Activated CD4-positive, alpha-beta T cell treated with anti-CD3 and anti-CD28 coated beads, Interleukin-2, Interleukin-4, amounts not matched to agents 100 ng/mL and 50 ng/mL, durations not matched to agents 16 hours and 8 hours (primary cell): ENCODE measurements at regions not wholly inside any gene's neighbourhood (a gene's known extent, or its start where the extent isn't known, plus 50 kb on each side); places are given as distances from the start of the nearest gene placed in this dataset.
"Not testable (repeated sequence)": the region's sequence is repeated elsewhere in the genome, so short reads cannot be mapped to it uniquely, and the experiment has no call there.

Experiments
- DNase-seq: peaks from one replicate; pipeline ENCODE4 v3.0.0-alpha.2; 2020; ENCODE audit warnings: low spot score

DNA sequence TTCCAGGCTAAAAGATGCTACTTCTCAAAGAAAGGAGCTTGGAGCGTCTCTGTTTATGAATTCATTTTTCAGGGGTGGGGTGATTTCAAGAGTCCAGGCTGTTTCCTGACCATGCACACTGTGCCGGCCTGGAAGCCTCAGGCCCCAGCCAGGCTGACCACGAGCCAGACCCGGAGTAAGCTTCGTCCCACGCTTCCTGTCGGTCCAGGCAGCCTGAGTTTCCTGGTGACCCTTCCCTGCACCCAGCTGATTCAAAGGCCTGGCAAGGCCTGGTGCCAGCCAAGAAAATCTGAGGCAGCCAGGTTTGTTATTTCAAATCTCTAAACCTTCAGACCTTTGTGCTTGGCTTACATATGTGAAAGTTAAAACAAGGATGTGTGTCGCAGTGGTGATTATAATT, 62.1 kb upstream of the SMURF2 start:
- DNase-seq = not testable (repeated sequence)

DNA sequence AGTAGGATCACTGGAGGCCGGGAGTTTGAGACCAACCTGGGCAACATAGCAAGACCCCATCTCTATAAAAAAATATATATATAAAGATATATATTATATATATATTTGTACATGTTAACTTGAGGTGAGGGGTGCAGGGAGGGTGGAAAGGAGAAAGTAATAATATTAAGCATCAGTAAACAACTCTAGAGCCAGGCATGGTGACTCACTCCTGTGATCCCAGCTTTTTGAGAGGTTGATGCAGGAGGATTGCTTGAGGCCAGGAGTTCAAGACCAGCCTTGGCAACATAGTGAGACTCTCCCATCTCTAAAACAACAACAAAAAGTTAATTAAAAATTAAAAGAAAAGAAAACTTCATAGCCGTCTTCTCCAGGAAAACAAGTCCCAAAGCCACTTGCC, 61.7 kb upstream of the SMURF2 start:
- no peak for DNase-seq

- DNase-seq = not testable (repeated sequence)
Observed at GRCh38 chr17:64721556-64721955, 59.4 kb upstream of the SMURF2 start.

GRCh38 chr17:64720253-64720652, 58.1 kb upstream of the SMURF2 start:
- DNase-seq = not testable (repeated sequence)

- not testable (repeated sequence) for DNase-seq
Observed at GRCh38 chr17:64719517-64719916, 57.4 kb upstream of the SMURF2 start.

DNA sequence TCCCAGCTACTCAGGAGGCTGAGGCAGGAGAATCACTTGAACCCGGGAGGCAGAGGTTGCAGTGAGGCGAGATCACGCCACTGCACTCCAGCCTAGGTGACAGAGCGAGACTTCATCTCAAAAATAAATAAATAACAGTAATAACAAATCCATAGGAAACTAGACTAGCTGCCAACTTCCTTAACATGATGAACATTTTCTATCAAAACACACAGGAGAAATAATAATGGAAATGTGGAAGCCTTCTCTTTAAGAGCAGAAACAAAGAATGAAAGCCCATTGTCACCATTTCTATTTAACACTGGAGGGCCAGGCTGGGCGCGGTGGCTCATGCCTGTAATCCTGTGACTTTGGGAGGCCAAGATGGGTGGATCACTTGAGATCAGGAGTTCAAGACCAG, 56.7 kb upstream of the SMURF2 start:
- not testable (repeated sequence) for DNase-seq

GRCh38 chr17:64718058-64718457, 56.0 kb upstream of the SMURF2 start:
- peak; percentile 24 for DNase-seq

- not testable (repeated sequence) for DNase-seq
Observed at GRCh38 chr17:64716496-64716895, 54.4 kb upstream of the SMURF2 start.

DNA sequence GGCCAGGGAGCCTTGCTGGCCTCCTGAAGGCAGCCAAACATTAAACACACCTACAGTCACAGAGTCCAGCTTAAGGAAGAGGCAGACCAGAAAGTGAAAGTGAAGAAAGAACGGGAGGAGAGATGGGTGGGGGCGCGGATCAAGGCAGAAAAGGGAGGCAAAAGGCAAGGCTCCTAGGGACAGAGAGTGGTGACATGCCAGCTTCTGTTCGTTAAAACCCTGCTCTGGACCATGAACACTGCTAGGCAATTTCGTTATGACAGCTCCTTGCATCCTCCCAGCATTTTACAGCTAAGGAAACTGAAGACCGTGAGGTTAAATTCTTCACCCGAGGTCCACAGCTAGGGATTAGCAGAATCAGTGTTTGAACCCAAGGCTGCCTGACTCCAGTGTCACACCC, 51.7 kb upstream of the SMURF2 start:
- DNase-seq = peak; percentile 49

DNA sequence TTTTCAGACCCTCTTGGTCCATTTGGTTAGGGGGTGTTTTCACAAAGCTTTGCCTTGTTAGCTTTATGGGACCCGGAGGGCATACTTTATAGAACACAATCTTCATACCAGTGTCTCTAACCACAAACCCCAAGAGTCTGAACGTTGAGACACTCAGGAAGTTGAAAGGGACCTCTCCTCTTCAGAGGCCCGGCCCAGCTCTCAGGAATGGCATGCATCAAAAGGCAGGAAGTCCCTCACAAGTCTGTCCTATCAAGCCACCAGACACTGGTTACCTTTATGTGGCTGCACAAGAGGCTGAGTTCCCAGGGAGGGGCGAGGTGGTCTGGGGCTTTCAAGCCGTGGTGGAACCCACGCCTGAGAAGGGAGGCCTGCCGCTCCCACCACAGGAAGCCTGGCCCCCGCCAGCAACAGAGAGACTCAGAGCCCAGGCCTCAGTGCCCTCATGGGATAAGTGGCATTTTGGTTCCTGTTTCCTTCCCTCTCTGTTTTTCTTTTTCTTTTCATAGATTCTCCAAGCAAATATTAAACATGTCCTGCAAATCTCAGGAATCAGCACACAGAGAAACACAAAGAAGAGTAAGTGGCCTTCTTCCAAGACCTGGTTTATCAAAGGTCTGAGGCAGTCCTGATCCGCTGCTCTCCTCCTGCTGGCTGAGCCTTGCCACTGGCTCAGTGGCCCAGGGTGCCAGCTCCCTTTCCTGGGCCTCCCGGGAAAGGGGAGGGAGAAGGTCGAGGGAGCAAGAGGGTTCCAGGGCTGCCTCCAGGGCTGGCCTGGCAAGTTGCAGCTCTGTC, 50.6 kb upstream of the SMURF2 start:
- DNase-seq = peak; percentile 19
